Stomach (tissue), 4 donors: ENCODE measurements at regions not wholly inside any gene's neighbourhood (a gene's known extent, or its start where the extent isn't known, plus 50 kb on each side); places are given as distances from the start of the nearest gene placed in this dataset.

Experiments
- CTCF ChIP-seq, 7 experiments: fragments of 450-650 bp in 4 of 7; fragments of 200-600 bp in 3 of 7; sonication (generic) in 3 of 7; IDR thresholded peaks; one replicate each; pipeline ENCODE4 v1.5.1; 2016 to 2019; ENCODE audit warnings: antibody characterized with exemption in 7 of 7, control low read depth in 2 of 7, mild to moderate bottlenecking in 1 of 7
- POLR2AphosphoS5 ChIP-seq, 3 donors: sonication (generic); formaldehyde crosslinking; IDR thresholded peaks; one replicate each; pipeline ENCODE4 v1.6.1; 2016; ENCODE audit warnings: antibody characterized with exemption in 3 of 3

GRCh38 chr2:163466331-163467250 lies 269.2 kb downstream of the FIGN start:
- TF ChIP-seq POLR2AphosphoS5 (IDR thresholded peaks at IDR 0.05) (no peak), CTCF (IDR thresholded peaks at IDR 0.05) (no peak)
